HepG2 (cell line): ENCODE measurements at regions not wholly inside any gene's neighbourhood (a gene's known extent, or its start where the extent isn't known, plus 50 kb on each side); places are given as distances from the start of the nearest gene placed in this dataset.

Experiments
- ARID2 ChIP-seq: sonication (generic); formaldehyde crosslinking; IDR thresholded peaks from 2 replicates; pipeline ENCODE4 v1.8.1; 2022; ENCODE audit warnings: mild to moderate bottlenecking, missing genetic modification reagents, borderline replicate concordance
- ARNT ChIP-seq: fragments of 450-650 bp; IDR thresholded peaks from 2 replicates; pipeline ENCODE4 v1.6.1; 2017
- FOXA1 ChIP-seq, 2 experiments: fragments of 450-650 bp in 1 of 2; sonication (generic) in 1 of 2; formaldehyde crosslinking in 1 of 2; IDR thresholded peaks; 2 replicates each; pipeline versions ENCODE4 v1.4.0 to v1.6.1; 2016 to 2020; ENCODE audit warnings: missing genetic modification reagents in 1 of 2
- FOXA3 ChIP-seq: IDR thresholded peaks from 2 replicates; pipeline ENCODE4 v1.6.1; 2016; ENCODE audit warnings: missing genetic modification reagents, missing compliant biosample characterization
- IRF2 ChIP-seq: IDR thresholded peaks from 2 replicates; pipeline ENCODE4 v1.6.1; 2018; ENCODE audit warnings: missing genetic modification reagents, missing compliant biosample characterization
- KDM5A ChIP-seq: fragments of 200-600 bp; sonication (generic); IDR thresholded peaks from 2 replicates; pipeline ENCODE4 v1.7.0; 2018; ENCODE audit warnings: antibody characterized with exemption, mild to moderate bottlenecking, low read length, borderline replicate concordance
- POGZ ChIP-seq: sonication (generic); formaldehyde crosslinking; IDR thresholded peaks from 2 replicates; pipeline ENCODE4 v1.4.0; 2020; ENCODE audit warnings: mild to moderate bottlenecking, missing genetic modification reagents
- RXRB ChIP-seq: IDR thresholded peaks from 2 replicates; pipeline ENCODE4 v1.6.1; 2016; ENCODE audit warnings: borderline replicate concordance, missing genetic modification reagents, missing compliant biosample characterization
- SCMH1 ChIP-seq: sonication (generic); formaldehyde crosslinking; IDR thresholded peaks from 2 replicates; pipeline ENCODE4 v1.9.0; 2021; ENCODE audit warnings: missing genetic modification reagents, mild to moderate bottlenecking, borderline replicate concordance
- SIN3A ChIP-seq: IDR thresholded peaks from 2 replicates; pipeline ENCODE4 v1.6.1; 2011; ENCODE audit warnings: low read depth, mild to moderate bottlenecking, control low read depth, low read length, borderline replicate concordance
- ZNF17 ChIP-seq: sonication (generic); formaldehyde crosslinking; IDR thresholded peaks from 2 replicates; pipeline ENCODE4 v1.5.0; 2020; ENCODE audit warnings: mild to moderate bottlenecking, missing genetic modification reagents
- ZNF3 ChIP-seq: IDR thresholded peaks from 2 replicates; pipeline ENCODE4 v1.7.0; 2017; ENCODE audit warnings: inconsistent platforms
- ZNF550 ChIP-seq: sonication (generic); formaldehyde crosslinking; IDR thresholded peaks from 2 replicates; pipeline ENCODE4 v1.4.0; 2020; ENCODE audit warnings: mild to moderate bottlenecking, missing genetic modification reagents, borderline replicate concordance
- ZSCAN31 ChIP-seq: sonication (generic); formaldehyde crosslinking; IDR thresholded peaks from 2 replicates; pipeline ENCODE4 v1.5.0; 2020; ENCODE audit warnings: low read depth, mild to moderate bottlenecking, missing genetic modification reagents
- TF ChIP-seq, protein P1 (sequence below): sonication (generic); formaldehyde crosslinking; IDR thresholded peaks from 2 replicates; pipeline ENCODE4 v1.4.0; 2020; ENCODE audit warnings: missing genetic modification reagents
- TF ChIP-seq, protein P2 (sequence below): sonication (generic); formaldehyde crosslinking; IDR thresholded peaks from 2 replicates; pipeline ENCODE4 v1.5.0; 2020; ENCODE audit warnings: mild to moderate bottlenecking, missing genetic modification reagents
- TF ChIP-seq, protein P3 (sequence below): IDR thresholded peaks from 2 replicates; pipeline ENCODE4 v1.6.1; 2016; ENCODE audit warnings: mild to moderate bottlenecking, missing biosample characterization, missing genetic modification reagents
- TF ChIP-seq, protein P4 (sequence below): sonication (generic); formaldehyde crosslinking; conservative IDR thresholded peaks from 2 replicates; pipeline ENCODE4 v1.8.0; 2022; ENCODE audit warnings: low read depth, missing genetic modification reagents
- TF ChIP-seq, protein P5 (sequence below): sonication (generic); formaldehyde crosslinking; IDR thresholded peaks from 2 replicates; pipeline ENCODE4 v1.8.0; 2022; ENCODE audit warnings: mild to moderate bottlenecking, missing genetic modification reagents, moderate library complexity
- TF ChIP-seq, protein P6 (sequence below): sonication (generic); formaldehyde crosslinking; IDR thresholded peaks from 2 replicates; pipeline ENCODE4 v1.5.1; 2020; ENCODE audit warnings: missing genetic modification reagents, mild to moderate bottlenecking, borderline replicate concordance
- TF ChIP-seq, protein P7 (sequence below): sonication (generic); formaldehyde crosslinking; IDR thresholded peaks from 2 replicates; pipeline ENCODE4 v1.8.0; 2022; ENCODE audit warnings: mild to moderate bottlenecking, missing genetic modification reagents, moderate library complexity

DNA sequence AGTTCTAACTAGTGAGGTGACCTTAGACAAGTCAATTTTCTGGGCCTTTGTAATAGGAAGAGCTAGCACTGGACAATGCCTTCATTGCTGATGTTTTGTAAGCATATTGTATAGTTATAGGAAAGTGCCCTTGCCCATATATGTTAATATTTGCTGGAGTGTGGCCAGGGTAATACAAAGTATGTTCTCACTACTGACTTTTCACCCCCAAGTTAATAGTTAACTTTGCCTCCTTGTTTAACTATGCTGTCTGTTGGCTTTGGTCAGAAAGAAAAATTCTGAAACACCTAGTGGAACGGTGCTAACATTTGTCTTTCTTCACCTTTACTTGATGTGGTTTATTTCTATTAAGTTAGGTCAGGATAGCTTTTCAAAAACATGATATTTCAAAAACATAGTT, 287.4 kb upstream of the CTNNB1 start (continued):
- TF ChIP-seq, protein P1, sequence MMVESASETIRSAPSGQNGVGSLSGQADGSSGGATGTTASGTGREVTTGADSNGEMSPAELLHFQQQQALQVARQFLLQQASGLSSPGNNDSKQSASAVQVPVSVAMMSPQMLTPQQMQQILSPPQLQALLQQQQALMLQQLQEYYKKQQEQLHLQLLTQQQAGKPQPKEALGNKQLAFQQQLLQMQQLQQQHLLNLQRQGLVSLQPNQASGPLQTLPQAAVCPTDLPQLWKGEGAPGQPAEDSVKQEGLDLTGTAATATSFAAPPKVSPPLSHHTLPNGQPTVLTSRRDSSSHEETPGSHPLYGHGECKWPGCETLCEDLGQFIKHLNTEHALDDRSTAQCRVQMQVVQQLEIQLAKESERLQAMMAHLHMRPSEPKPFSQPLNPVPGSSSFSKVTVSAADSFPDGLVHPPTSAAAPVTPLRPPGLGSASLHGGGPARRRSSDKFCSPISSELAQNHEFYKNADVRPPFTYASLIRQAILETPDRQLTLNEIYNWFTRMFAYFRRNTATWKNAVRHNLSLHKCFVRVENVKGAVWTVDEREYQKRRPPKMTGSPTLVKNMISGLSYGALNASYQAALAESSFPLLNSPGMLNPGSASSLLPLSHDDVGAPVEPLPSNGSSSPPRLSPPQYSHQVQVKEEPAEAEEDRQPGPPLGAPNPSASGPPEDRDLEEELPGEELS = peak; percentile 47
- TF ChIP-seq, protein P2, sequence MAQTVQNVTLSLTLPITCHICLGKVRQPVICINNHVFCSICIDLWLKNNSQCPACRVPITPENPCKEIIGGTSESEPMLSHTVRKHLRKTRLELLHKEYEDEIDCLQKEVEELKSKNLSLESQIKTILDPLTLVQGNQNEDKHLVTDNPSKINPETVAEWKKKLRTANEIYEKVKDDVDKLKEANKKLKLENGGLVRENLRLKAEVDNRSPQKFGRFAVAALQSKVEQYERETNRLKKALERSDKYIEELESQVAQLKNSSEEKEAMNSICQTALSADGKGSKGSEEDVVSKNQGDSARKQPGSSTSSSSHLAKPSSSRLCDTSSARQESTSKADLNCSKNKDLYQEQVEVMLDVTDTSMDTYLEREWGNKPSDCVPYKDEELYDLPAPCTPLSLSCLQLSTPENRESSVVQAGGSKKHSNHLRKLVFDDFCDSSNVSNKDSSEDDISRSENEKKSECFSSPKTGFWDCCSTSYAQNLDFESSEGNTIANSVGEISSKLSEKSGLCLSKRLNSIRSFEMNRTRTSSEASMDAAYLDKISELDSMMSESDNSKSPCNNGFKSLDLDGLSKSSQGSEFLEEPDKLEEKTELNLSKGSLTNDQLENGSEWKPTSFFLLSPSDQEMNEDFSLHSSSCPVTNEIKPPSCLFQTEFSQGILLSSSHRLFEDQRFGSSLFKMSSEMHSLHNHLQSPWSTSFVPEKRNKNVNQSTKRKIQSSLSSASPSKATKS (CRISPR knock-in tag) = no peak
- TF ChIP-seq, protein P3, sequence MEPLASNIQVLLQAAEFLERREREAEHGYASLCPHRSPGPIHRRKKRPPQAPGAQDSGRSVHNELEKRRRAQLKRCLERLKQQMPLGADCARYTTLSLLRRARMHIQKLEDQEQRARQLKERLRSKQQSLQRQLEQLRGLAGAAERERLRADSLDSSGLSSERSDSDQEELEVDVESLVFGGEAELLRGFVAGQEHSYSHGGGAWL (CRISPR knock-in tag) = no peak
- TF ChIP-seq FOXA3 (peak; percentile 80), ZNF3 (CRISPR knock-in tag) (no peak), ZNF17 (CRISPR knock-in tag) (no peak), IRF2 (CRISPR knock-in tag) (peak; percentile 24; the same call in 1 of the 2 replicates), SIN3A (no peak), POGZ (CRISPR knock-in tag) (0 out of 2 replicates have a peak, but pooled peaks have one; percentile 13), KDM5A (no peak), ZNF550 (CRISPR knock-in tag) (no peak), ZSCAN31 (CRISPR knock-in tag) (no peak), ARID2 (no peak), RXRB (CRISPR knock-in tag) (0 out of 2 replicates have a peak, but pooled peaks have one; percentile 57), FOXA1 (IDR thresholded peaks at IDR 0.05) (no peak), FOXA1 (CRISPR knock-in tag; IDR thresholded peaks at IDR 0.05) (peak; percentile 60), ARNT (no peak), SCMH1 (CRISPR knock-in tag) (no peak)
- TF ChIP-seq, protein P4, sequence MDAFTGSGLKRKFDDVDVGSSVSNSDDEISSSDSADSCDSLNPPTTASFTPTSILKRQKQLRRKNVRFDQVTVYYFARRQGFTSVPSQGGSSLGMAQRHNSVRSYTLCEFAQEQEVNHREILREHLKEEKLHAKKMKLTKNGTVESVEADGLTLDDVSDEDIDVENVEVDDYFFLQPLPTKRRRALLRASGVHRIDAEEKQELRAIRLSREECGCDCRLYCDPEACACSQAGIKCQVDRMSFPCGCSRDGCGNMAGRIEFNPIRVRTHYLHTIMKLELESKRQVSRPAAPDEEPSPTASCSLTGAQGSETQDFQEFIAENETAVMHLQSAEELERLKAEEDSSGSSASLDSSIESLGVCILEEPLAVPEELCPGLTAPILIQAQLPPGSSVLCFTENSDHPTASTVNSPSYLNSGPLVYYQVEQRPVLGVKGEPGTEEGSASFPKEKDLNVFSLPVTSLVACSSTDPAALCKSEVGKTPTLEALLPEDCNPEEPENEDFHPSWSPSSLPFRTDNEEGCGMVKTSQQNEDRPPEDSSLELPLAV (CRISPR knock-in tag) = no peak
- TF ChIP-seq, protein P5, sequence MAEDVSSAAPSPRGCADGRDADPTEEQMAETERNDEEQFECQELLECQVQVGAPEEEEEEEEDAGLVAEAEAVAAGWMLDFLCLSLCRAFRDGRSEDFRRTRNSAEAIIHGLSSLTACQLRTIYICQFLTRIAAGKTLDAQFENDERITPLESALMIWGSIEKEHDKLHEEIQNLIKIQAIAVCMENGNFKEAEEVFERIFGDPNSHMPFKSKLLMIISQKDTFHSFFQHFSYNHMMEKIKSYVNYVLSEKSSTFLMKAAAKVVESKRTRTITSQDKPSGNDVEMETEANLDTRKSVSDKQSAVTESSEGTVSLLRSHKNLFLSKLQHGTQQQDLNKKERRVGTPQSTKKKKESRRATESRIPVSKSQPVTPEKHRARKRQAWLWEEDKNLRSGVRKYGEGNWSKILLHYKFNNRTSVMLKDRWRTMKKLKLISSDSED = no peak
- TF ChIP-seq, protein P6, sequence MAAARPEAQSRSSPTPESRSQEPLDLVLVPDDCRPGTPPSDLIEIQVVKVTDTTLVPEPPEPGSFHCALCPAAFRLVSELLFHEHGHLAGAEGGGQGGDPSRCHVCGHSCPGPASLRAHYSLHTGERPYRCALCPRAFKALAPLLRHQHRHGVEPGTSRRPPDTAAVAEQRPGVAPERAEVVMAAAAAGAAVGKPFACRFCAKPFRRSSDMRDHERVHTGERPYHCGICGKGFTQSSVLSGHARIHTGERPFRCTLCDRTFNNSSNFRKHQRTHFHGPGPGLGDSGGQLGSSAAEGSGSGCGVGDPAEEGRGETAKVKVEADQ (CRISPR knock-in tag) = no peak
- TF ChIP-seq, protein P7, sequence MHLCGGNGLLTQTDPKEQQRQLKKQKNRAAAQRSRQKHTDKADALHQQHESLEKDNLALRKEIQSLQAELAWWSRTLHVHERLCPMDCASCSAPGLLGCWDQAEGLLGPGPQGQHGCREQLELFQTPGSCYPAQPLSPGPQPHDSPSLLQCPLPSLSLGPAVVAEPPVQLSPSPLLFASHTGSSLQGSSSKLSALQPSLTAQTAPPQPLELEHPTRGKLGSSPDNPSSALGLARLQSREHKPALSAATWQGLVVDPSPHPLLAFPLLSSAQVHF = no peak
